ENCODE measurements at regions not wholly inside any gene's neighbourhood (a gene's known extent, or its start where the extent isn't known, plus 50 kb on each side); places are given as distances from the start of the nearest gene placed in this dataset.

- TF ChIP-seq, protein P1, sequence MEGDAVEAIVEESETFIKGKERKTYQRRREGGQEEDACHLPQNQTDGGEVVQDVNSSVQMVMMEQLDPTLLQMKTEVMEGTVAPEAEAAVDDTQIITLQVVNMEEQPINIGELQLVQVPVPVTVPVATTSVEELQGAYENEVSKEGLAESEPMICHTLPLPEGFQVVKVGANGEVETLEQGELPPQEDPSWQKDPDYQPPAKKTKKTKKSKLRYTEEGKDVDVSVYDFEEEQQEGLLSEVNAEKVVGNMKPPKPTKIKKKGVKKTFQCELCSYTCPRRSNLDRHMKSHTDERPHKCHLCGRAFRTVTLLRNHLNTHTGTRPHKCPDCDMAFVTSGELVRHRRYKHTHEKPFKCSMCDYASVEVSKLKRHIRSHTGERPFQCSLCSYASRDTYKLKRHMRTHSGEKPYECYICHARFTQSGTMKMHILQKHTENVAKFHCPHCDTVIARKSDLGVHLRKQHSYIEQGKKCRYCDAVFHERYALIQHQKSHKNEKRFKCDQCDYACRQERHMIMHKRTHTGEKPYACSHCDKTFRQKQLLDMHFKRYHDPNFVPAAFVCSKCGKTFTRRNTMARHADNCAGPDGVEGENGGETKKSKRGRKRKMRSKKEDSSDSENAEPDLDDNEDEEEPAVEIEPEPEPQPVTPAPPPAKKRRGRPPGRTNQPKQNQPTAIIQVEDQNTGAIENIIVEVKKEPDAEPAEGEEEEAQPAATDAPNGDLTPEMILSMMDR (conservative IDR thresholded peaks at IDR 0.05; ENCODE audit: low read depth in 2 of 2): no peak
- TF ChIP-seq CREB1 (CRISPR knock-in tag; IDR thresholded peaks at IDR 0.05; ENCODE audit: low read depth) (no peak), ZNF114 (CRISPR knock-in tag; IDR thresholded peaks at IDR 0.05) (no peak), EZH2phosphoT487 (IDR thresholded peaks at IDR 0.05; ENCODE audit: unreplicated experiment) (no peak), ETS1 (IDR thresholded peaks at IDR 0.05) (no peak)
These were observed 147.9 kb downstream of the CHIC2 start for GRCh38 chr4:53916431-53916889.

Data from GM23338 (cell line).